OCI-LY7 (cell line): ENCODE measurements at regions not wholly inside any gene's neighbourhood (a gene's known extent, or its start where the extent isn't known, plus 50 kb on each side); places are given as distances from the start of the nearest gene placed in this dataset.

Experiments used
- EZH2phosphoT487 ChIP-seq: fragments of 200-600 bp; sonication (generic); IDR thresholded peaks from 2 replicates; pipeline ENCODE4 v1.6.1; 2018; ENCODE audit warnings: low read depth, borderline replicate concordance, mild to moderate bottlenecking, mixed run types, antibody characterized with exemption, low read length, moderate library complexity, mixed read lengths
- TF ChIP-seq, protein P1 (sequence below): fragments of 200-600 bp; sonication (generic); conservative IDR thresholded peaks from 2 replicates; pipeline ENCODE4 v1.5.1; 2014; ENCODE audit warnings: mild to moderate bottlenecking, antibody characterized with exemption, low read length, moderate library complexity, mixed read lengths

- TF ChIP-seq, protein P1, sequence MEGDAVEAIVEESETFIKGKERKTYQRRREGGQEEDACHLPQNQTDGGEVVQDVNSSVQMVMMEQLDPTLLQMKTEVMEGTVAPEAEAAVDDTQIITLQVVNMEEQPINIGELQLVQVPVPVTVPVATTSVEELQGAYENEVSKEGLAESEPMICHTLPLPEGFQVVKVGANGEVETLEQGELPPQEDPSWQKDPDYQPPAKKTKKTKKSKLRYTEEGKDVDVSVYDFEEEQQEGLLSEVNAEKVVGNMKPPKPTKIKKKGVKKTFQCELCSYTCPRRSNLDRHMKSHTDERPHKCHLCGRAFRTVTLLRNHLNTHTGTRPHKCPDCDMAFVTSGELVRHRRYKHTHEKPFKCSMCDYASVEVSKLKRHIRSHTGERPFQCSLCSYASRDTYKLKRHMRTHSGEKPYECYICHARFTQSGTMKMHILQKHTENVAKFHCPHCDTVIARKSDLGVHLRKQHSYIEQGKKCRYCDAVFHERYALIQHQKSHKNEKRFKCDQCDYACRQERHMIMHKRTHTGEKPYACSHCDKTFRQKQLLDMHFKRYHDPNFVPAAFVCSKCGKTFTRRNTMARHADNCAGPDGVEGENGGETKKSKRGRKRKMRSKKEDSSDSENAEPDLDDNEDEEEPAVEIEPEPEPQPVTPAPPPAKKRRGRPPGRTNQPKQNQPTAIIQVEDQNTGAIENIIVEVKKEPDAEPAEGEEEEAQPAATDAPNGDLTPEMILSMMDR, result no peak
- TF ChIP-seq EZH2phosphoT487, result no peak
Observed at GRCh38 chr6:19438566-19439353, 398.4 kb upstream of the ID4 start.
